ENCODE measurements at regions not wholly inside any gene's neighbourhood (a gene's known extent, or its start where the extent isn't known, plus 50 kb on each side); places are given as distances from the start of the nearest gene placed in this dataset.
"Not testable (repeated sequence)": the region's sequence is repeated elsewhere in the genome, so short reads cannot be mapped to it uniquely, and the experiment has no call there.

- no peak for DNase-seq
Observed at GRCh38 chr20:11492846-11493245, 424.8 kb upstream of the BTBD3 start.

GRCh38 chr20:11496380-11496779 is 421.3 kb upstream of the BTBD3 start:
- DNase-seq, result no peak

- DNase-seq, result no peak
Observed at GRCh38 chr20:11497545-11497944, 420.1 kb upstream of the BTBD3 start.

- DNase-seq, result no peak
Observed at GRCh38 chr20:11499101-11499634, 418.5 kb upstream of the BTBD3 start.

GRCh38 chr20:11502061-11502460 is 415.6 kb upstream of the BTBD3 start:
- DNase-seq, result no peak

GRCh38 chr20:11502671-11503070 is 415.0 kb upstream of the BTBD3 start:
- DNase-seq, result no peak

GRCh38 chr20:11509776-11510175 is 407.9 kb upstream of the BTBD3 start:
- DNase-seq, result no peak

- DNase-seq, result no peak
Observed at GRCh38 chr20:11511821-11512220, 405.9 kb upstream of the BTBD3 start.

- DNase-seq, result not testable (repeated sequence)
Observed at GRCh38 chr20:11513241-11513745, 404.4 kb upstream of the BTBD3 start.

- no peak for DNase-seq
Observed at GRCh38 chr20:11516448-11516847, 401.2 kb upstream of the BTBD3 start.

- no peak for DNase-seq
Observed at GRCh38 chr20:11520596-11520995, 397.1 kb upstream of the BTBD3 start.

GRCh38 chr20:11521476-11522365 is 396.0 kb upstream of the BTBD3 start:
- no peak for DNase-seq

GRCh38 chr20:11522366-11522741 is 395.3 kb upstream of the BTBD3 start:
- DNase-seq, result no peak

GRCh38 chr20:11529047-11529446 is 388.6 kb upstream of the BTBD3 start:
- no peak for DNase-seq

- no peak for DNase-seq
Observed at GRCh38 chr20:11537032-11537431, 380.7 kb upstream of the BTBD3 start.

GRCh38 chr20:11539450-11539849 is 378.2 kb upstream of the BTBD3 start:
- no peak for DNase-seq

GRCh38 chr20:11540558-11540957 is 377.1 kb upstream of the BTBD3 start:
- no peak for DNase-seq

- no peak for DNase-seq
Observed at GRCh38 chr20:11542645-11543044, 375.0 kb upstream of the BTBD3 start.

- DNase-seq, result peak; percentile 38
Observed at GRCh38 chr20:11544029-11544678, 373.5 kb upstream of the BTBD3 start.

GRCh38 chr20:11546939-11547338 is 370.8 kb upstream of the BTBD3 start:
- DNase-seq, result no peak

- DNase-seq, result no peak
Observed at GRCh38 chr20:11549172-11550103, 368.3 kb upstream of the BTBD3 start.

- DNase-seq, result no peak
Observed at GRCh38 chr20:11550657-11551338, 366.9 kb upstream of the BTBD3 start.
